Liver (tissue), 3 donors: ENCODE measurements at regions not wholly inside any gene's neighbourhood (a gene's known extent, or its start where the extent isn't known, plus 50 kb on each side); places are given as distances from the start of the nearest gene placed in this dataset.

Experiments
- JUND ChIP-seq, 2 donors: IDR thresholded peaks; 2 replicates each; pipeline ENCODE4 v1.6.1; 2016; ENCODE audit warnings: antibody characterized with exemption in 2 of 2
- RAD21 ChIP-seq, 2 donors: IDR thresholded peaks; 2 replicates each; pipeline ENCODE4 v1.6.1; 2016; ENCODE audit warnings: antibody characterized with exemption in 2 of 2, mild to moderate bottlenecking in 2 of 2
- TAF1 ChIP-seq: conservative IDR thresholded peaks from 2 replicates; pipeline ENCODE4 v1.6.1; 2016; ENCODE audit warnings: antibody characterized with exemption, mild to moderate bottlenecking
- YY1 ChIP-seq: IDR thresholded peaks from 2 replicates; pipeline ENCODE4 v1.6.1; 2016; ENCODE audit warnings: antibody characterized with exemption, mild to moderate bottlenecking
- TF ChIP-seq, protein P1 (sequence below): fragments of 150-350 bp; IDR thresholded peaks from 2 replicates; pipeline ENCODE4 v1.5.1; 2017; ENCODE audit warnings: improper control_type of control experiment, low read depth, low read length; ENCODE audit not compliant: missing input control
- TF ChIP-seq, protein P2 (sequence below): IDR thresholded peaks from 2 replicates; pipeline ENCODE4 v1.6.1; 2016; ENCODE audit warnings: antibody characterized with exemption, mild to moderate bottlenecking
- TF ChIP-seq, protein P3 (sequence below): IDR thresholded peaks from 2 replicates; pipeline ENCODE4 v1.6.1; 2016; ENCODE audit warnings: antibody characterized with exemption
- TF ChIP-seq, protein P4 (sequence below): IDR thresholded peaks from 2 replicates; pipeline ENCODE4 v1.6.1; 2016; ENCODE audit warnings: antibody characterized with exemption
- donor health status: healthy.
- donor health status: healthy.

DNA sequence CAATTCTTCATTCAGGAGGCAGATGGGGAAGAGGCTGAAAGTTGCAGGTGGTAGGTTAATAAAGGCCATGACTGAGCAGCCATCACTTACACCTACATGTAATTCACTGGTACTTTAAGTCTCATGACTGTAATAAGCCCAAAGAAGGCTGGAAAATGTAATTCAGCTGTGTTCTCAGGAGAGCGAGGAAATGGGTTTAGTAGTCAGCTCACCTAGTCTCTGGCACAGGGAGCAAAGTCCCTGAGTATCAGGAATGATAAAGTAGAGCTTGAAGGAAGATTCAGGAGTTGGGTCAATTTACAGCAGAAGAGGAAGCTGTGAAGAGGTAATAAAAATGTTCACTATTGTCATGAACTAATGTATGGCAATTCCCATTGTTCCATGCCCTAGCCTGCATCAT, 393.4 kb upstream of the KAZN start:
- TF ChIP-seq JUND (IDR thresholded peaks at IDR 0.05) (no peak), YY1 (no peak), TAF1 (no peak), RAD21 (IDR thresholded peaks at IDR 0.05) (no peak)
- TF ChIP-seq, protein P1, sequence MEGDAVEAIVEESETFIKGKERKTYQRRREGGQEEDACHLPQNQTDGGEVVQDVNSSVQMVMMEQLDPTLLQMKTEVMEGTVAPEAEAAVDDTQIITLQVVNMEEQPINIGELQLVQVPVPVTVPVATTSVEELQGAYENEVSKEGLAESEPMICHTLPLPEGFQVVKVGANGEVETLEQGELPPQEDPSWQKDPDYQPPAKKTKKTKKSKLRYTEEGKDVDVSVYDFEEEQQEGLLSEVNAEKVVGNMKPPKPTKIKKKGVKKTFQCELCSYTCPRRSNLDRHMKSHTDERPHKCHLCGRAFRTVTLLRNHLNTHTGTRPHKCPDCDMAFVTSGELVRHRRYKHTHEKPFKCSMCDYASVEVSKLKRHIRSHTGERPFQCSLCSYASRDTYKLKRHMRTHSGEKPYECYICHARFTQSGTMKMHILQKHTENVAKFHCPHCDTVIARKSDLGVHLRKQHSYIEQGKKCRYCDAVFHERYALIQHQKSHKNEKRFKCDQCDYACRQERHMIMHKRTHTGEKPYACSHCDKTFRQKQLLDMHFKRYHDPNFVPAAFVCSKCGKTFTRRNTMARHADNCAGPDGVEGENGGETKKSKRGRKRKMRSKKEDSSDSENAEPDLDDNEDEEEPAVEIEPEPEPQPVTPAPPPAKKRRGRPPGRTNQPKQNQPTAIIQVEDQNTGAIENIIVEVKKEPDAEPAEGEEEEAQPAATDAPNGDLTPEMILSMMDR: no peak
- TF ChIP-seq, protein P2, sequence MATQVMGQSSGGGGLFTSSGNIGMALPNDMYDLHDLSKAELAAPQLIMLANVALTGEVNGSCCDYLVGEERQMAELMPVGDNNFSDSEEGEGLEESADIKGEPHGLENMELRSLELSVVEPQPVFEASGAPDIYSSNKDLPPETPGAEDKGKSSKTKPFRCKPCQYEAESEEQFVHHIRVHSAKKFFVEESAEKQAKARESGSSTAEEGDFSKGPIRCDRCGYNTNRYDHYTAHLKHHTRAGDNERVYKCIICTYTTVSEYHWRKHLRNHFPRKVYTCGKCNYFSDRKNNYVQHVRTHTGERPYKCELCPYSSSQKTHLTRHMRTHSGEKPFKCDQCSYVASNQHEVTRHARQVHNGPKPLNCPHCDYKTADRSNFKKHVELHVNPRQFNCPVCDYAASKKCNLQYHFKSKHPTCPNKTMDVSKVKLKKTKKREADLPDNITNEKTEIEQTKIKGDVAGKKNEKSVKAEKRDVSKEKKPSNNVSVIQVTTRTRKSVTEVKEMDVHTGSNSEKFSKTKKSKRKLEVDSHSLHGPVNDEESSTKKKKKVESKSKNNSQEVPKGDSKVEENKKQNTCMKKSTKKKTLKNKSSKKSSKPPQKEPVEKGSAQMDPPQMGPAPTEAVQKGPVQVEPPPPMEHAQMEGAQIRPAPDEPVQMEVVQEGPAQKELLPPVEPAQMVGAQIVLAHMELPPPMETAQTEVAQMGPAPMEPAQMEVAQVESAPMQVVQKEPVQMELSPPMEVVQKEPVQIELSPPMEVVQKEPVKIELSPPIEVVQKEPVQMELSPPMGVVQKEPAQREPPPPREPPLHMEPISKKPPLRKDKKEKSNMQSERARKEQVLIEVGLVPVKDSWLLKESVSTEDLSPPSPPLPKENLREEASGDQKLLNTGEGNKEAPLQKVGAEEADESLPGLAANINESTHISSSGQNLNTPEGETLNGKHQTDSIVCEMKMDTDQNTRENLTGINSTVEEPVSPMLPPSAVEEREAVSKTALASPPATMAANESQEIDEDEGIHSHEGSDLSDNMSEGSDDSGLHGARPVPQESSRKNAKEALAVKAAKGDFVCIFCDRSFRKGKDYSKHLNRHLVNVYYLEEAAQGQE: no peak
- TF ChIP-seq, protein P3, sequence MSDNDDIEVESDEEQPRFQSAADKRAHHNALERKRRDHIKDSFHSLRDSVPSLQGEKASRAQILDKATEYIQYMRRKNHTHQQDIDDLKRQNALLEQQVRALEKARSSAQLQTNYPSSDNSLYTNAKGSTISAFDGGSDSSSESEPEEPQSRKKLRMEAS: no peak
- TF ChIP-seq, protein P4, sequence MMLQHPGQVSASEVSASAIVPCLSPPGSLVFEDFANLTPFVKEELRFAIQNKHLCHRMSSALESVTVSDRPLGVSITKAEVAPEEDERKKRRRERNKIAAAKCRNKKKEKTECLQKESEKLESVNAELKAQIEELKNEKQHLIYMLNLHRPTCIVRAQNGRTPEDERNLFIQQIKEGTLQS: no peak
